Kidney (tissue), 13 donors: ENCODE measurements at regions not wholly inside any gene's neighbourhood (a gene's known extent, or its start where the extent isn't known, plus 50 kb on each side); places are given as distances from the start of the nearest gene placed in this dataset.

Experiments used
- DNase-seq, 5 donors: peaks; one replicate each; pipeline ENCODE4 v3.0.0-alpha.2; 2013 to 2020
- FAIRE-seq: peaks from 2 replicates; lab custom pipeline; 2012; peaks lifted over from hg19 to GRCh38; lab: Jason Lieb, UNC
- H3K27ac ChIP-seq, 2 donors: one replicate each; pipeline ENCODE4 v1.7.0; 2013; ENCODE audit warnings: low read depth in 2 of 2, low read length in 2 of 2, inconsistent platforms in 1 of 2
- H3K27me3 ChIP-seq: one replicate; pipeline ENCODE4 v1.7.1; 2013; ENCODE audit warnings: low read length, inconsistent platforms; ENCODE audit not compliant: control insufficient read depth, insufficient read depth
- H3K36me3 ChIP-seq, 3 donors: one replicate each; pipeline versions ENCODE4 v1.7.0 to v1.7.1; 2013; ENCODE audit warnings: low read length in 3 of 3, control low read depth in 1 of 3, inconsistent platforms in 1 of 3; ENCODE audit not compliant: insufficient read depth in 3 of 3, control insufficient read depth in 2 of 3
- H3K4me1 ChIP-seq, 3 donors: one replicate each; pipeline versions ENCODE4 v1.7.0 to v1.7.1; 2013; ENCODE audit warnings: low read length in 3 of 3, inconsistent platforms in 1 of 3, low read depth in 1 of 3; ENCODE audit not compliant: control insufficient read depth in 2 of 3, insufficient read depth in 2 of 3
- H3K4me3 ChIP-seq, 3 donors: one replicate each; pipeline versions ENCODE4 v1.7.0 to v1.8.1; 2013; ENCODE audit warnings: low read length in 3 of 3, control low read depth in 1 of 3, inconsistent platforms in 1 of 3
- H3K9ac ChIP-seq, 3 donors: one replicate each; pipeline versions ENCODE4 v1.7.0 to v1.7.1; 2013; ENCODE audit warnings: low read length in 3 of 3, control low read depth in 1 of 3, inconsistent platforms in 1 of 3
- H3K9me3 ChIP-seq, 3 donors: one replicate each; pipeline versions ENCODE4 v1.7.0 to v1.7.1; 2013; ENCODE audit warnings: low read length in 3 of 3, control low read depth in 1 of 3, inconsistent platforms in 1 of 3; ENCODE audit not compliant: control insufficient read depth in 2 of 3, insufficient read depth in 1 of 3
- intact Hi-C: fragments of 100-400 bp; cut with DNase I; formaldehyde crosslinking; loops from one replicate; pipeline ENCODE4 v1.11.1; 2022
- TF ChIP-seq, protein P1 (sequence below): IDR thresholded peaks from 3 replicates; pipeline ENCODE4 v1.5.1; 2012; ENCODE audit warnings: mild to moderate bottlenecking, moderate library complexity, borderline replicate concordance; ENCODE audit not compliant: insufficient read depth; ENCODE audit errors: extremely low read depth
- donor health status: control.
- donor health status: control.
- donor health status: control.
- donor health status: control.
- donor health status: control.
- donor health status: DM: yes; HTN: yes; CAD: no.
- donor health status: Normal renal cell carcinoma (clear cell type).

DNA sequence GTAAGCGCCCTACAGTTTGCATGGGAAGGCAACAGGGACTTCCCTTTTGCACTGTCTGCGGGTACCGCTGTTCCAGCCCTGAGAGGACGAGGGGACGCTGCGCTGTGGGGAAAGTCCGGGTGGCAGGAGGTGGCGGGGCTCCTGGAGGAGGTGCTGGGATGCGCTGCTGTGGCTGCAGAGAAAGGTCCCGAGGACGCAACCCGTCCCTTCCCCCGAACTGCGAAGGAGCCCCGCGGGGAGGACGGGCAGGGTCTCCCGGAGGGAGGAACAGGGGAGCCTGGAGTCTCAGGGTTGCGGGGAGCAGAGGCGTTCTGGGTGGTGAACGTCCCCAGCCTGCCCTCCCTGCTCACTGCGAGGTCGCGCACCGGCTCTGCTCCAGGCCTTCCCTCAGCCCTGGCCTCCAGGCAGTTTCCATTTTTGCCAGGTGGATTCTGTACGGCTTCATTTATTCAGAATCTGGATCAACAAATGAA, 91.6 kb downstream of the CXCL12 start:
- H3K36me3 ChIP-seq = no peaks in the 10 kb centered on the region
- H3K4me1 ChIP-seq = no peaks in the 10 kb centered on the region
- peak overlapping the region in 1 of 3 donors; percentile 36 for H3K4me3 ChIP-seq
- no peaks in the 10 kb centered on the region for H3K9me3 ChIP-seq
- no peak overlapping the region for H3K9ac ChIP-seq
- H3K27ac ChIP-seq = peak overlapping the region; percentile 28 to 41
- intact Hi-C loops = no loop called here
- TF ChIP-seq, protein P1, sequence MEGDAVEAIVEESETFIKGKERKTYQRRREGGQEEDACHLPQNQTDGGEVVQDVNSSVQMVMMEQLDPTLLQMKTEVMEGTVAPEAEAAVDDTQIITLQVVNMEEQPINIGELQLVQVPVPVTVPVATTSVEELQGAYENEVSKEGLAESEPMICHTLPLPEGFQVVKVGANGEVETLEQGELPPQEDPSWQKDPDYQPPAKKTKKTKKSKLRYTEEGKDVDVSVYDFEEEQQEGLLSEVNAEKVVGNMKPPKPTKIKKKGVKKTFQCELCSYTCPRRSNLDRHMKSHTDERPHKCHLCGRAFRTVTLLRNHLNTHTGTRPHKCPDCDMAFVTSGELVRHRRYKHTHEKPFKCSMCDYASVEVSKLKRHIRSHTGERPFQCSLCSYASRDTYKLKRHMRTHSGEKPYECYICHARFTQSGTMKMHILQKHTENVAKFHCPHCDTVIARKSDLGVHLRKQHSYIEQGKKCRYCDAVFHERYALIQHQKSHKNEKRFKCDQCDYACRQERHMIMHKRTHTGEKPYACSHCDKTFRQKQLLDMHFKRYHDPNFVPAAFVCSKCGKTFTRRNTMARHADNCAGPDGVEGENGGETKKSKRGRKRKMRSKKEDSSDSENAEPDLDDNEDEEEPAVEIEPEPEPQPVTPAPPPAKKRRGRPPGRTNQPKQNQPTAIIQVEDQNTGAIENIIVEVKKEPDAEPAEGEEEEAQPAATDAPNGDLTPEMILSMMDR = no peak
- H3K27me3 ChIP-seq = no peaks in the 10 kb centered on the region
- FAIRE-seq = no peak
- DNase-seq = peak in 2 of 5 donors; percentile 29 to 44

DNA sequence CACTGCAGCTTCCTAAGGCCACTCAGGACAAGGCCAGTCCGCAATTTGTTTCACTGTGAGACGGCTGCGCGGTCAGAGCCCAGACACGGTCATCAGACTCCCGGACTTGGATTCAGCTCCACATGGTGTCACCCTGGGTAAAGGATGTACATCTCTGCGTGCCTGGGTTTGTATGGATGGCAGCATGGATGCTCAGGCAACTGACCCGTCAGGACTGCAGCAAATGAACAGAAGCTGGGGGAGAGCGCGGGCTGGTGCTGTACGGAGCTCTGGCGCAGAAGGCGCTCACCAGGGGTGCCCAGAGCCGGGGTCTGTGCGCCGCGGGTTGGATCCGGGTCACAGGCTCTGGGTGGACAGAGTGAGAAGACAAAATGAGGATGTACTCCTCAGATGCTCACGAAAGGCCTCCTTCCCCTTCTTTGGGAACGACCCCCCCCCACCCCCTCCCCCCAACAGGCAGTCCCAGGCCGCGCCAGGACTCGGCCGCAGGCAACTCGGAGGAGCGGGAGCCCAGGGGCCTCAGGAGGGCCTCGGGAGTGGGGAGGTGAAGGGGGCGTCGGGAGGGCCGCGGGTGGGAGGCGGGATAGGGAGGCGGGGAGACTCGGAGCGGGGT, 92.4 kb downstream of the CXCL12 start:
- Histone ChIP-seq H3K27me3 (no peaks in the 10 kb centered on the region), H3K36me3 (no peaks in the 10 kb centered on the region), H3K4me1 (no peaks in the 10 kb centered on the region), H3K4me3 (no peak overlapping the region), H3K9ac (no peak overlapping the region), H3K9me3 (no peaks in the 10 kb centered on the region), H3K27ac (no peak overlapping the region)
- FAIRE-seq = no peak
- peak in 4 of 5 donors; percentile 59 to 69 (median 62) for DNase-seq
- intact Hi-C loops = no loop called here
- TF ChIP-seq, protein P1 = no peak

DNA sequence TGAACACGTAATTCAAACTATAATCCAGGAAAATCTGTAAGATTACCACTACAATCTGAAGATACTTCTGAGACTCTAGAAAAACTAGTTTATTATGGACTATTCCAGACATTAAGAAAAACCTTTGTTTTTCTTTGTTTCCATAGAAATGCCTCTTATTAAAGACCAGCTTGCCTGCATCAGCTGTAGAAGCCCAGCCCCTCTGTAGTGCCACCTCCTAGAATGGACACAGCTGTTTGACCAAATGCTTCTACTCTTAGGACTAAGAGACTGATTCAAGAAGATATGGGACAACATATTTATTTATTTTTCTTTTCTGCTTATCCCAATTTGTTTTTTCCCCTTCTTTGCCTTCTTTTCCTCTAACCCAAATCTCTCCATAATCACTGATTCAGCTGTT, 93.8 kb downstream of the CXCL12 start:
- Histone ChIP-seq H3K36me3 (no peaks in the 10 kb centered on the region), H3K9ac (no peak overlapping the region), H3K4me3 (no peak overlapping the region), H3K4me1 (no peaks in the 10 kb centered on the region), H3K27ac (no peak overlapping the region), H3K27me3 (no peaks in the 10 kb centered on the region), H3K9me3 (no peaks in the 10 kb centered on the region)
- DNase-seq (peak in 2 of 5 donors; percentile 49 to 87), FAIRE-seq (no peak)
- intact Hi-C loops = no loop called here
- TF ChIP-seq, protein P1 = no peak
